ENCODE measurements at regions not wholly inside any gene's neighbourhood (a gene's known extent, or its start where the extent isn't known, plus 50 kb on each side); places are given as distances from the start of the nearest gene placed in this dataset.

GRCh38 chr6:67877288-67877687, 757.8 kb upstream of the ADGRB3 start:
- no peak overlapping the region for H3K27ac ChIP-seq (replicated peaks)
- H3K9me3 ChIP-seq (replicated peaks), result peaks cover 27% of the 10 kb centered on the region
- intact Hi-C loops (cut with micrococcal nuclease), result no loop called here
- no peak for TF ChIP-seq CTCF (IDR thresholded peaks at IDR 0.05; ENCODE audit: borderline replicate concordance)
- no peaks in the 10 kb centered on the region for H3K27me3 ChIP-seq (ENCODE audit: low read depth)
- DNase-seq, result no peak
- H3K4me3 ChIP-seq, result no peak overlapping the region
- no peaks in the 10 kb centered on the region for H3K36me3 ChIP-seq
- H3K4me1 ChIP-seq, result no peaks in the 10 kb centered on the region

GRCh38 chr6:67875877-67876383, 759.2 kb upstream of the ADGRB3 start:
- DNase-seq, result no peak
- intact Hi-C loops (cut with micrococcal nuclease), result no loop called here

GRCh38 chr6:67870321-67870720, 764.8 kb upstream of the ADGRB3 start:
- Histone ChIP-seq H3K4me3 (no peak overlapping the region), H3K27me3 (ENCODE audit: low read depth) (no peaks in the 10 kb centered on the region), H3K4me1 (no peaks in the 10 kb centered on the region), H3K9me3 (replicated peaks) (peaks cover 18% of the 10 kb centered on the region), H3K36me3 (no peaks in the 10 kb centered on the region), H3K27ac (replicated peaks) (no peak overlapping the region)
- no peak for DNase-seq
- no peak for TF ChIP-seq CTCF (IDR thresholded peaks at IDR 0.05; ENCODE audit: borderline replicate concordance)
- intact Hi-C loops (cut with micrococcal nuclease), result no loop called here

More at GRCh38 chr6:67875877-67876383, 759.2 kb upstream of the ADGRB3 start:
- Histone ChIP-seq H3K9me3 (replicated peaks) (peaks cover 29% of the 10 kb centered on the region), H3K27me3 (ENCODE audit: low read depth) (no peaks in the 10 kb centered on the region), H3K4me3 (no peak overlapping the region), H3K36me3 (no peaks in the 10 kb centered on the region), H3K4me1 (no peaks in the 10 kb centered on the region), H3K27ac (replicated peaks) (no peak overlapping the region)
- no peak for TF ChIP-seq CTCF (IDR thresholded peaks at IDR 0.05; ENCODE audit: borderline replicate concordance)

- Histone ChIP-seq H3K36me3 (no peaks in the 10 kb centered on the region), H3K27ac (replicated peaks) (no peak overlapping the region), H3K4me3 (no peak overlapping the region), H3K27me3 (ENCODE audit: low read depth) (no peaks in the 10 kb centered on the region), H3K4me1 (no peaks in the 10 kb centered on the region), H3K9me3 (replicated peaks) (peaks cover 7% of the 10 kb centered on the region)
- no peak for TF ChIP-seq CTCF (IDR thresholded peaks at IDR 0.05; ENCODE audit: borderline replicate concordance)
- DNase-seq, result no peak
- intact Hi-C loops (cut with micrococcal nuclease), result no loop called here
These were observed 771.7 kb upstream of the ADGRB3 start for GRCh38 chr6:67863346-67863745.

GRCh38 chr6:67854098-67854497, 781.0 kb upstream of the ADGRB3 start:
- no peak overlapping the region for H3K4me3 ChIP-seq
- TF ChIP-seq CTCF (IDR thresholded peaks at IDR 0.05; ENCODE audit: borderline replicate concordance), result no peak

More at GRCh38 chr6:67854098-67854497, 781.0 kb upstream of the ADGRB3 start:
- H3K9me3 ChIP-seq (replicated peaks), result peaks cover 8% of the 10 kb centered on the region
- no peak for DNase-seq
- no peaks in the 10 kb centered on the region for H3K4me1 ChIP-seq
- intact Hi-C loops (cut with micrococcal nuclease), result no loop called here
- H3K27me3 ChIP-seq (ENCODE audit: low read depth), result no peaks in the 10 kb centered on the region
- no peak overlapping the region for H3K27ac ChIP-seq (replicated peaks)
- no peaks in the 10 kb centered on the region for H3K36me3 ChIP-seq

Data from left ventricle myocardium inferior (tissue), 1 donor.